H1 (cell line): ENCODE measurements at regions not wholly inside any gene's neighbourhood (a gene's known extent, or its start where the extent isn't known, plus 50 kb on each side); places are given as distances from the start of the nearest gene placed in this dataset.
A peak's percentile ranks its signal among the peaks of the same experiment; 100 is the strongest.

Experiments used
- CTCF ChIA-PET: fragments of 300-600 bp; sonication (Branson Sonifier 250); formaldehyde crosslinking; loops from one replicate; lab custom pipeline; 2021; ENCODE audit not compliant: partially characterized antibody; lab: Charles Lee
- POLR2A ChIA-PET: fragments of 300-600 bp; sonication (Branson Sonifier 250); formaldehyde crosslinking; loops from one replicate; lab custom pipeline; 2021; ENCODE audit warnings: inconsistent platforms; ENCODE audit not compliant: partially characterized antibody; lab: Charles Lee
- DNase-seq, 2 experiments: peaks; one replicate each; pipeline versions ENCODE4 v3.0.0 to v3.0.0-alpha.2; 2010 to 2022; ENCODE audit warnings: low spot score in 2 of 2, low read depth in 1 of 2, mixed read lengths in 1 of 2
- FAIRE-seq: peaks from 2 replicates; lab custom pipeline; 2011; peaks lifted over from hg19 to GRCh38; lab: Jason Lieb, UNC
- H2AFZ ChIP-seq: 2 replicates; pipeline ENCODE4 v1.8.1; 2012; ENCODE audit warnings: low read length, inconsistent platforms
- H2AK5ac ChIP-seq: 2 replicates; pipeline ENCODE4 v1.6.1; 2013; ENCODE audit warnings: low read depth, low read length
- H2BK120ac ChIP-seq: replicated peaks from 2 replicates; pipeline ENCODE3; 2013; ENCODE audit warnings: low read depth, low read length, inconsistent platforms
- H2BK12ac ChIP-seq: 2 replicates; pipeline ENCODE4 v1.6.1; 2013; ENCODE audit warnings: low read depth, low read length
- H2BK15ac ChIP-seq: 2 replicates; pipeline ENCODE4 v1.6.1; 2013; ENCODE audit warnings: low read length
- H2BK20ac ChIP-seq: 2 replicates; pipeline ENCODE4 v1.6.1; 2013; ENCODE audit warnings: low read length
- H2BK5ac ChIP-seq: 2 replicates; pipeline ENCODE4 v1.6.1; 2013; ENCODE audit warnings: low read depth, low read length
- H3K14ac ChIP-seq: 2 replicates; pipeline ENCODE4 v1.6.1; 2013; ENCODE audit warnings: inconsistent platforms; ENCODE audit not compliant: insufficient read length
- H3K18ac ChIP-seq: 2 replicates; pipeline ENCODE4 v1.6.1; 2013; ENCODE audit warnings: low read length; ENCODE audit errors: extremely low read depth
- H3K23ac ChIP-seq: 2 replicates; pipeline ENCODE4 v1.6.1; 2013; ENCODE audit warnings: inconsistent platforms; ENCODE audit not compliant: insufficient read length
- H3K23me2 ChIP-seq: 2 replicates; pipeline ENCODE4 v1.6.1; 2013; ENCODE audit warnings: low read depth, low read length
- H3K27ac ChIP-seq: 2 replicates; pipeline ENCODE4 v1.6.1; 2011; ENCODE audit warnings: low read depth, low read length, inconsistent platforms
- H3K27me3 ChIP-seq, 4 experiments: replicated peaks in 1 of 4; 1 replicate in 1 of 4; 2 replicates in 3 of 4; pipeline versions ENCODE4 v1.6.1 to v1.8.1; 2011 to 2013; ENCODE audit warnings: low read length in 3 of 4, mild to moderate bottlenecking in 3 of 4, inconsistent platforms in 2 of 4, mixed read lengths in 2 of 4, moderate library complexity in 1 of 4; ENCODE audit not compliant: control insufficient read depth in 3 of 4, insufficient read depth in 3 of 4; ENCODE audit errors: extremely low read depth in 1 of 4
- H3K36me3 ChIP-seq, 4 experiments: 2 replicates each; pipeline versions ENCODE4 v1.6.1 to v1.8.1; 2011 to 2013; ENCODE audit warnings: mild to moderate bottlenecking in 4 of 4, low read length in 3 of 4, moderate library complexity in 2 of 4, control low read depth in 1 of 4, inconsistent platforms in 1 of 4; ENCODE audit not compliant: insufficient read depth in 4 of 4, control insufficient read depth in 2 of 4
- H3K4ac ChIP-seq: replicated peaks from 2 replicates; pipeline ENCODE3; 2013; ENCODE audit warnings: low read length, low read depth, mixed read lengths, inconsistent platforms; ENCODE audit not compliant: insufficient read length
- H3K4me1 ChIP-seq, 4 experiments: replicated peaks in 1 of 4; 1 replicate in 1 of 4; 2 replicates in 3 of 4; pipeline versions ENCODE4 v1.6.1 to v1.8.1; 2011 to 2013; ENCODE audit warnings: low read length in 3 of 4, inconsistent platforms in 2 of 4, mixed read lengths in 1 of 4; ENCODE audit not compliant: insufficient read depth in 4 of 4, control insufficient read depth in 3 of 4
- H3K4me2 ChIP-seq, 2 experiments: 2 replicates each; pipeline versions ENCODE4 v1.6.1 to v1.8.1; 2011 to 2013; ENCODE audit warnings: low read depth in 2 of 2, low read length in 2 of 2, control low read depth in 1 of 2, inconsistent platforms in 1 of 2, mild to moderate bottlenecking in 1 of 2; ENCODE audit not compliant: insufficient read depth in 1 of 2
- H3K4me3 ChIP-seq, 4 experiments: fragments of 200-600, 300-600 bp in 1 of 4; sonication (generic), shearing (Covaris generic), sonication (Bioruptor Twin) in 1 of 4; 2 replicates each; pipeline versions ENCODE4 v1.5.1 to v1.8.1; 2011 to 2016; ENCODE audit warnings: low read length in 4 of 4, low read depth in 3 of 4, control low read depth in 2 of 4, inconsistent platforms in 2 of 4, mild to moderate bottlenecking in 2 of 4, mixed read lengths in 1 of 4, moderate library complexity in 1 of 4; ENCODE audit not compliant: insufficient read depth in 2 of 4; ENCODE audit errors: extremely low read depth in 1 of 4
- H3K56ac ChIP-seq: replicated peaks from 2 replicates; pipeline ENCODE3; 2013; ENCODE audit warnings: low read depth, mild to moderate bottlenecking, mixed read lengths, low read length, inconsistent platforms; ENCODE audit not compliant: insufficient read length
- H3K79me1 ChIP-seq: 2 replicates; pipeline ENCODE4 v1.6.1; 2013; ENCODE audit warnings: low read depth, low read length, control low read depth
- H3K79me2 ChIP-seq, 2 experiments: 2 replicates each; pipeline versions ENCODE4 v1.6.1 to v1.8.1; 2012 to 2013; ENCODE audit warnings: low read length in 2 of 2, mild to moderate bottlenecking in 2 of 2, inconsistent platforms in 1 of 2; ENCODE audit not compliant: insufficient read depth in 2 of 2, control insufficient read depth in 1 of 2
- H3K9ac ChIP-seq, 4 experiments: replicated peaks in 1 of 4; 1 replicate in 1 of 4; 2 replicates in 3 of 4; pipeline versions ENCODE4 v1.6.1 to v1.8.1; 2011 to 2013; ENCODE audit warnings: low read depth in 3 of 4, low read length in 3 of 4, control low read depth in 2 of 4, mild to moderate bottlenecking in 2 of 4, moderate library complexity in 2 of 4, inconsistent platforms in 1 of 4; ENCODE audit errors: extremely low read depth in 1 of 4
- H3K9me3 ChIP-seq, 2 experiments: 2 replicates each; pipeline versions ENCODE4 v1.6.1 to v1.8.1; 2012 to 2013; ENCODE audit warnings: mild to moderate bottlenecking in 2 of 2, moderate library complexity in 2 of 2, control low read depth in 1 of 2, inconsistent platforms in 1 of 2, low read depth in 1 of 2, low read length in 1 of 2, mixed read lengths in 1 of 2; ENCODE audit not compliant: insufficient read depth in 2 of 2
- H4K20me1 ChIP-seq, 2 experiments: replicated peaks in 1 of 2; 2 replicates each; pipeline versions ENCODE3 to v1.8.1; 2011 to 2013; ENCODE audit warnings: inconsistent platforms in 2 of 2, low read length in 2 of 2, mild to moderate bottlenecking in 1 of 2; ENCODE audit not compliant: insufficient read depth in 2 of 2, control insufficient read depth in 1 of 2
- H4K5ac ChIP-seq: 2 replicates; pipeline ENCODE4 v1.6.1; 2013; ENCODE audit warnings: low read length, low read depth, mixed read lengths, inconsistent platforms; ENCODE audit not compliant: insufficient read length
- H4K8ac ChIP-seq: 2 replicates; pipeline ENCODE4 v1.8.0; 2013; ENCODE audit warnings: mild to moderate bottlenecking, moderate library complexity, low read length, inconsistent platforms; ENCODE audit not compliant: insufficient read depth; ENCODE audit errors: extremely low read depth
- H4K91ac ChIP-seq: replicated peaks from 2 replicates; pipeline ENCODE3; 2013; ENCODE audit warnings: low read length, mixed read lengths, inconsistent platforms; ENCODE audit not compliant: insufficient read length
- BCL11A ChIP-seq, 2 experiments: IDR thresholded peaks; one replicate each; pipeline ENCODE4 v1.6.1; 2011; ENCODE audit warnings: low read depth in 2 of 2, low read length in 2 of 2, mild to moderate bottlenecking in 2 of 2
- CEBPB ChIP-seq: IDR thresholded peaks from 2 replicates; pipeline ENCODE4 v1.6.1; 2012; ENCODE audit warnings: low read depth, low read length
- CHD2 ChIP-seq: IDR thresholded peaks from 2 replicates; pipeline ENCODE4 v1.6.1; 2012; ENCODE audit warnings: low read length, improper control_type of control experiment
- EGR1 ChIP-seq: IDR thresholded peaks from 2 replicates; pipeline ENCODE4 v1.6.1; 2011; ENCODE audit warnings: low read depth, low read length, borderline replicate concordance
- GABPA ChIP-seq: IDR thresholded peaks from 2 replicates; pipeline ENCODE4 v1.6.1; 2011; ENCODE audit warnings: mild to moderate bottlenecking, low read length, moderate library complexity, borderline replicate concordance; ENCODE audit not compliant: insufficient read depth
- GTF2F1 ChIP-seq: IDR thresholded peaks from 2 replicates; pipeline ENCODE4 v1.6.1; 2012; ENCODE audit warnings: low read depth, low read length, improper control_type of control experiment, borderline replicate concordance
- POLR2A ChIP-seq, 2 experiments: IDR thresholded peaks; 1 replicate in 1 of 2; 2 replicates in 1 of 2; pipeline ENCODE4 v1.6.1; 2011; ENCODE audit warnings: low read depth in 2 of 2, low read length in 2 of 2, mild to moderate bottlenecking in 2 of 2; ENCODE audit errors: control extremely low read depth in 1 of 2
- SRF ChIP-seq: IDR thresholded peaks from 2 replicates; pipeline ENCODE4 v1.6.1; 2011; ENCODE audit warnings: mild to moderate bottlenecking, low read depth, low read length, moderate library complexity
- WGBS, 2 experiments: shearing (Covaris generic) in 1 of 2; methylation state at CpG; one replicate each; pipeline versions ENCODE4 v1.1.6 to v1.1.7; 2013 to 2015; ENCODE audit warnings: low lambda C conversion rate in 2 of 2, mixed read lengths in 2 of 2, inconsistent platforms in 1 of 2, low coverage in 1 of 2, missing lambda C conversion rate in 1 of 2; ENCODE audit not compliant: insufficient replicate concordance in 2 of 2, insufficient coverage in 1 of 2, insufficient read length in 1 of 2; ENCODE audit errors: extremely low coverage in 1 of 2, missing lambda C conversion rate in 1 of 2; 5-methylcytosine and 5-hydroxymethylcytosine counted together
- TF ChIP-seq, protein P1 (sequence below): IDR thresholded peaks from 2 replicates; pipeline ENCODE4 v1.6.1; 2011; ENCODE audit warnings: low read depth, mild to moderate bottlenecking, low read length; ENCODE audit not compliant: insufficient read depth
- TF ChIP-seq, protein P2 (sequence below): IDR thresholded peaks from 2 replicates; pipeline ENCODE4 v1.6.1; 2011; ENCODE audit warnings: low read length, improper control_type of control experiment
- TF ChIP-seq, protein P3 (sequence below): IDR thresholded peaks from 2 replicates; pipeline ENCODE4 v1.6.1; 2012; ENCODE audit warnings: inconsistent platforms

DNA sequence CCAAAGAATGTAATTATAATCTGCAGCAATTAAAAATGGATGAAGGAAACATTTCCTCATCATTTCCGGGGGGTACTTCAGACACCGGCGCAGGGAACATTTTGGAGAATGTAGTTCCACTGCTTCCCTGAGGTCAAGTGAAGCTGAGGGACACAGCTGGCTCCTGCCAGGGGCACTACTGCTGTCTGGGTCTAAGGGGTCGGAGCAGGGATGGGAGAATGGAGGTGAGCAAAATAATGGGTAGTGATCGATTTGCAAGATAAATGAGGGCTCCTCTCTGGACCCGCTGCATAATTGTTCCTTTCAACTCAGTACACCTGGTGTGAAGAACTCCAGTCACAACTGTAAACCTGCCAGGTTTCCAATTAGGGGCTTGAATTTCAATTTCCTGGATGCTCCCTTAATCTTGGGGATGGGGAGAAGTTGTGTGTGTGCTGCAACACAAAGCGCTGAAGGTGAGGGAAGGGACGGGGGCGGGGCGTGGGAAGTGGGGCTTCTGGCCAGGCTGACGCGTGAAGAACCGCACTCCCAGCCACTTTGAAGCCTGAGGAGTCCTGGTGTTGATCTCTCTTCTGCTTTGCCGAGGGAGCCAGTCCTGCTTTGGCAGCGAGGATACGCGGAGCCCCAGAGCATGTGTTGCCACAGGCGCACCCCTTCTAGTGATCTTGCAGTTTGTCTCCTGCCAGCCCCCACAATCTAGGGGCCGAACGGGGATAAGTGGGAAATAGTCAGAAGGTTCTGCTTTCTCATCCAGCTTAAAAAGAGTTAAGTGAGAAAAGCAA lies 57.9 kb upstream of the PCDH8 start:
- peak overlapping the region; percentile 55 for H4K91ac ChIP-seq
- no peak overlapping the region for H3K27ac ChIP-seq
- no peak overlapping the region for H3K9ac ChIP-seq
- H3K23ac ChIP-seq: no peak overlapping the region
- no peaks in the 10 kb centered on the region for H3K36me3 ChIP-seq
- H3K79me2 ChIP-seq: no peaks in the 10 kb centered on the region
- ChIA-PET CTCF (interaction anchor here (0.6 to 11.8 kb wide), 13 partner anchors 10 to 246 kb away, joined by 3 to 69 read pairs (median 5); partner anchors contain the start of gene PCDH8), POLR2A (interaction anchor here (0.6 to 1.3 kb wide), 2 partner anchors 11 to 55 kb away, joined by 3 read pairs; no protein-coding TSS in a partner anchor)
- no peak overlapping the region for H2BK15ac ChIP-seq
- H3K14ac ChIP-seq: no peak overlapping the region
- no peaks in the 10 kb centered on the region for H4K20me1 ChIP-seq
- H2AK5ac ChIP-seq: no peak overlapping the region
- 34% methylated on average over 19 of the region's 20 CpGs; no CpG with 5 or more reads in 1 of the 2 experiments for WGBS, 2 experiments
- H3K79me1 ChIP-seq: no peaks in the 10 kb centered on the region
- no peak for DNase-seq
- peak; percentile 66 for FAIRE-seq
- no peaks in the 10 kb centered on the region for H3K9me3 ChIP-seq
- H3K27me3 ChIP-seq: no peaks in the 10 kb centered on the region; a peak in 1 of 7 replicates
- peak overlapping the region in 3 of 4 experiments; percentile 11 to 31 (median 12); a peak in 2 of 8 replicates for H3K4me3 ChIP-seq
- no peak overlapping the region for H3K56ac ChIP-seq
- no peaks in the 10 kb centered on the region for H3K23me2 ChIP-seq
- H4K5ac ChIP-seq: no peak overlapping the region
- peak overlapping the region; percentile 94 for H2BK20ac ChIP-seq
- H4K8ac ChIP-seq: peak overlapping the region; percentile 83
- no peak overlapping the region; the same call in 1 of the 2 replicates for H3K18ac ChIP-seq
- H3K4me1 ChIP-seq: peaks cover 9 to 32% (median 31%) of the 10 kb centered on the region in 4 experiments
- no peak overlapping the region for H3K4ac ChIP-seq
- peak overlapping the region; percentile 50; the same call in 1 of the 2 replicates for H2BK5ac ChIP-seq
- H3K4me2 ChIP-seq: peak overlapping the region; percentile 43 to 56
- H2AFZ ChIP-seq: no peak overlapping the region; the same call in 1 of the 2 replicates
- no peak overlapping the region for H2BK12ac ChIP-seq
- peak overlapping the region; percentile 28 for H2BK120ac ChIP-seq
- TF ChIP-seq EGR1 (no peak), BCL11A (IDR thresholded peaks at IDR 0.05; ENCODE audit: low read depth in 2 of 2, low read length in 2 of 2) (no peak), POLR2A (IDR thresholded peaks at IDR 0.05; ENCODE audit: control extremely low read depth in 1 of 2, low read depth in 2 of 2, low read length in 2 of 2) (no peak), CHD2 (no peak), SRF (no peak), GABPA (no peak), CEBPB (no peak), GTF2F1 (no peak)
- TF ChIP-seq, protein P1, sequence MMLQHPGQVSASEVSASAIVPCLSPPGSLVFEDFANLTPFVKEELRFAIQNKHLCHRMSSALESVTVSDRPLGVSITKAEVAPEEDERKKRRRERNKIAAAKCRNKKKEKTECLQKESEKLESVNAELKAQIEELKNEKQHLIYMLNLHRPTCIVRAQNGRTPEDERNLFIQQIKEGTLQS: no peak
- TF ChIP-seq, protein P2, sequence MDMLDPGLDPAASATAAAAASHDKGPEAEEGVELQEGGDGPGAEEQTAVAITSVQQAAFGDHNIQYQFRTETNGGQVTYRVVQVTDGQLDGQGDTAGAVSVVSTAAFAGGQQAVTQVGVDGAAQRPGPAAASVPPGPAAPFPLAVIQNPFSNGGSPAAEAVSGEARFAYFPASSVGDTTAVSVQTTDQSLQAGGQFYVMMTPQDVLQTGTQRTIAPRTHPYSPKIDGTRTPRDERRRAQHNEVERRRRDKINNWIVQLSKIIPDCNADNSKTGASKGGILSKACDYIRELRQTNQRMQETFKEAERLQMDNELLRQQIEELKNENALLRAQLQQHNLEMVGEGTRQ: no peak
- TF ChIP-seq, protein P3, sequence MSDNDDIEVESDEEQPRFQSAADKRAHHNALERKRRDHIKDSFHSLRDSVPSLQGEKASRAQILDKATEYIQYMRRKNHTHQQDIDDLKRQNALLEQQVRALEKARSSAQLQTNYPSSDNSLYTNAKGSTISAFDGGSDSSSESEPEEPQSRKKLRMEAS: 0 out of 2 replicates have a peak, but pooled peaks have one; percentile 22
